ENCODE measurements at regions not wholly inside any gene's neighbourhood (a gene's known extent, or its start where the extent isn't known, plus 50 kb on each side); places are given as distances from the start of the nearest gene placed in this dataset.

DNA sequence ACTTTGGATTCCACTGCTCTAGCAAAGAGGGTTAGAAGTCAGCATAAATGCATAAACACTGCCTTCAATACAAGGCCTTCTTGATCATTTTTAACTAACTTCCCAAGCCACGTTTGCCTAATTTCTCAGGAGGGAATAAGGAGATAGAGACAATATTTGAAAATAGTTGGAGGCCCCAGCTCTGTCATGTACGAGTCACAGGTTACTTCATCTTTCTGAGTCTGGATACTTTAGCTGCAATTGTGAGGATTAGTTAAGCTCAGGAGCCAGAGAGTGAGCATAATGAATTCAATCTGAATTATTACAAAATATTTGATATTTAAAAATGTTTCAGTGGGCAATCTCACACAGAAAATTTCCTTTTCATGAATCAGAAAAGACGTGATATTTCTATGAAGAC is 298.9 kb downstream of the SHOX2 start:
- DNase-seq (ENCODE audit: low read depth): no peak

DNA sequence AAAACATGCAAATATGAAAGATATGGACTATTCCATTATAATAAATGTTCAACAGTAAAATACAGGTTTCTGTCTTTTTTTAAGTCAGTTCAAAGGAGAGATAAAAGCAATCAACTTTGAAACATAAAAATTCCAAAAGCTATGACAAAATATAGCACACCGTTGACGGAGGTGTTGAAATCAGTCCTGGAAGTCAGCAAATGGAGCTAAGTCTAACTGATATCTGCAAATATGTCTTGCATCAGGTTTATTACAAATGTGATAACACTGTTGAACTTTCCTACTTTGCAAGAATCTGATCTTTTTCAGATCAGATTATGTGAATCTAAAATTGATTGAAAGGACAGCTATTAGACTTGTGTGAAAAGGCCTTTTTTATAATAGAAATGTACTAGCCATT is 300.7 kb downstream of the SHOX2 start:
- no peak for DNase-seq (ENCODE audit: low read depth)

DNA sequence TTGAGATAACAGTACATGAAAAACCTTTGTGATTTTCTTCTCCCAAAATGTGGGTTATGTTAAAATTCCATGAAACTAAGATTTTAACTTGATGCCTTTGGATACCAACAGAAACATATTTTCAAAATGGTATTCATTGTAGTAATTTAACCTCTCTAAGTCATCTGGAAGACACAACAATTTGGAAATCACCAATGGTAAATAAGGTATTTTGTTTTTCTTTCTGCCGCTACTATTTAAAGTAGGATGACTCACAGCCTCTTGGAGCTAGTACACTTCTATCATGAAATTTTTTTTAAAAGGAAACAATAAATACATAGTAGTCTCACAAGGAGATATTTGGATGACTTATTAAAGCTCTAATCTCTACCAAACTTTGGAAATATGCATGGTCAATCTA is 291.6 kb upstream of the VEPH1 start:
- no peak for DNase-seq (ENCODE audit: low read depth)

DNA sequence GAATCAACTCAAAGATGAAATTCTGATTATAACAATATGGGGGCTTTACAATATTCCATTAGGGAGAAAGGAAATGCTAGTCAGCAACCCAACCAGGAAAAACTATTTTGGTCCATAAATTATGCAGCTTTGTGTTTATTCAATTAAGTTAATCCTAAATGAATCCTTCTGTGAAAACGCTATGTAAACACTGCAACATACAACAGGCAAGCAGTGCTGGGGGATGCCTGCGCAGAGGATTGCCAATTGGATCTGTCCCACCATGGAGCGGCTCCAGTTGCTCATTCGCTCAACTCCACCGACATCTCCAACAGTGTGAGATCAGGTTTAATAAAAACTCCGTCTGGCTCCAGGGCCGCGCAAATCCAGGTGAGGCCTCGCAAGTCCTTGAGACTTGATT is 290.5 kb upstream of the VEPH1 start:
- DNase-seq (ENCODE audit: low read depth): no peak

DNA sequence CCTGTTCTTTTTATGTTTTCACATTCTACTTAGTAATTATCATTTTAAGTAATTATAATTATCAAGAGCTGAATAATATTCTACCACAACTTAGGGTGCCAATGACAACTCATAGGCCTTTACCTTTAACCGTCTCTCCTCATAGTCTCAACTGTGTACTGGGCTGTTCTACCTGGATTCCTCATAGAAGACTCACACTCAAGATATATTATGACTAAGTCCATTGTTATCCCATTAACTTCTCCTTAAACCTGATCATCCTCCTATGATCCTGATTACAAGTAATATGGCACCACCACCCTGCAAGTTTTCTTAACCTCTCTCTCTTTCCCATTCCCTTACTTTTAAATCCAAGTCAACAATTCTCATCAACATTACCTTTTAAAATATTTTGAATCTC is 285.9 kb upstream of the VEPH1 start:
- no peak for DNase-seq (ENCODE audit: low read depth)

DNA sequence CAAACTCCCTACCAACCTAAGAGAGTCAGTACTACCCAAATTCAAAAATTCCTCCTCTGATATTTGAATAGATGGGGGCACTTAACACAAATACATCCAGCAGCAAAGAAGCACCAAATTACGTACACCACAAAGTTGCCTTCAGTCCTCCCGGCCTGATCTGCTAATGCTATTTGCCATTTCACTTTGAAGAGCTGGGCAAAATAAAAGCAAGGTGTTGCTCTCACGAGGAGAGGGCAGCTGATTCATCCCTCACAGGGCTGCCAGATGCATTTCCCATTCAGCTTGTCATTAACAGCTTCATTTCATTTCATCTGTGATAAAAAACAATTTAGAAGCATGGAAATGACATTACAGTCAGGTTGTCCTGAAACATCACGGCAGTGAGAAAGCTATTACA is 283.4 kb upstream of the VEPH1 start:
- DNase-seq (ENCODE audit: low read depth): no peak

DNA sequence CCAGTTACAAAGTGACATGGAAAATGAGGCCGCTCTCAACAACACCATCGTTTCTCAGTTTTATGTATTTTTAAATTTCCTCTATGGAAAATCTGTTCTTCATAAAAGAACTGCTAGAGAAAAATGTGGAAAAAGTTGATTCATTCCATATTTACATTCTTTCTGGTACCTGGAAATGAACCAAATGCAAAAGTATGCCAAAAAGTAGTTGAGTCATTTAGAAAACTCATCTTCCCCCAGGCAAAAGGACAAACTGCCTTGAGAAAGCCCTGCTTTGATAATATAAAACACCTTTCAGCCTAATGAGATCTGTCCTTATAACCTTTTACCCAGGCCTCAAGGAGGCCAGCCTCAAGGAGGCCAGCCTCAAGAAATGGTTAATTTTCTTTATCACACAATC is 283.0 kb upstream of the VEPH1 start:
- DNase-seq (ENCODE audit: low read depth): no peak

- no peak for DNase-seq (ENCODE audit: low read depth)
These were observed 282.0 kb upstream of the VEPH1 start for GRCh38 chr3:157785102-157785826.

- no peak for DNase-seq (ENCODE audit: low read depth)
These were observed 279.0 kb upstream of the VEPH1 start for GRCh38 chr3:157782236-157782635.

DNA sequence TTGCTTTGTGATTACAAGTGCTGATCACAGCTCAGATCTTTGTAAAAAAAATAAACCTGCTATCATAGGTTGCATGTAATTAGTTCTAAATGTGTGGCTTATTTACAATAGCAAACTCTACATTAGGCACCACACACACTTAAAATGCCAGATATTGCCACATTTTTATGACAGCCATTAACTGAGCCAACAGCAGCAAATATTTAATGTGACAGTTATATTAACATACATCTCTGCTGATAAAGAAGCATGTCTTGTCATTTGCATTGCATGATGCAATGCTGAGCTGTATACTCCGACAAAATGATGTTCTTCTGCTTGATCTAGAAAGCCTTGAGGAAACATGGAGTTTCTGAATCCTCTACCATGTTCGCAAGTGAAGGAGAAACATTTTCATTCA is 273.6 kb upstream of the VEPH1 start:
- DNase-seq (ENCODE audit: low read depth): no peak

DNA sequence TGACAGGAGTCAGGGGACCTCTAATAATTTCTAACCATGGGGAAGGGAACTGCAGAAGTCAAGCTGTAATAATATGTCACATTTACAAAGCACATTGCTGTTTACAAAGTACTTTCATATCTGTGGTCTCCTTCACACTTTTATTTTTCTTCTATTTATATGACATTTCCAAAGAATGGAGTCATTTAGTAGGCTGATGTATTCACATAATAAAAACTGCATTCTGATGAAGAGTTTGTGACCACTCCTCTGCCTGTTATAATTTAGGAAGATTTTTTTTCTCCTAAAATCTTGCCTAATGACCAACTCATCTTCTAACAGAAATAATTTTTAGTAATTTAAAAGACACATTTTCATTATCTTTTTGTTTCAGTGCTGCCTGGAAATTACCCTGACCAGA is 272.2 kb upstream of the VEPH1 start:
- DNase-seq (ENCODE audit: low read depth): no peak

GRCh38 chr3:157769378-157769777 is 266.2 kb upstream of the VEPH1 start:
- DNase-seq (ENCODE audit: low read depth): no peak

DNA sequence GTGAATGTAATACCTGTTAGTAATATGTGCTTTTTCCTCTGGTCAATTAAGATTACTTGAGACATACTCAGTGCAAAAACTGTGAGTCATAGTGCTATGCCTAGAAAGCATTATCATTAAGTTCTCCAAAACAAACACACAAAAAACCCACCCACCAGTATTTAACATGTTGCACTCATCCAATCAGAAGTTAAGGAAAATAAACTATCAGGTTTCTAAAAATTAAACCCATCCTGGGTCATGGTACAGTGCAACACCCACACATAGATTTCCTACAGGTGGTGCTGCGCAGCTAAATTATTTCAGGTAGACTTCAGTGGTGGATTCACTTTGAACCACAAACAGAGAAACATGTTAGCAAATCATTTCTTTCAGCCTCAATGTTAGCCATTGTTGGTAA is 264.4 kb upstream of the VEPH1 start:
- no peak for DNase-seq (ENCODE audit: low read depth)

- DNase-seq (ENCODE audit: low read depth): no peak
These were observed 260.4 kb upstream of the VEPH1 start for GRCh38 chr3:157763644-157764043.

GRCh38 chr3:157759311-157759710 is 256.1 kb upstream of the VEPH1 start:
- no peak for DNase-seq (ENCODE audit: low read depth)

DNA sequence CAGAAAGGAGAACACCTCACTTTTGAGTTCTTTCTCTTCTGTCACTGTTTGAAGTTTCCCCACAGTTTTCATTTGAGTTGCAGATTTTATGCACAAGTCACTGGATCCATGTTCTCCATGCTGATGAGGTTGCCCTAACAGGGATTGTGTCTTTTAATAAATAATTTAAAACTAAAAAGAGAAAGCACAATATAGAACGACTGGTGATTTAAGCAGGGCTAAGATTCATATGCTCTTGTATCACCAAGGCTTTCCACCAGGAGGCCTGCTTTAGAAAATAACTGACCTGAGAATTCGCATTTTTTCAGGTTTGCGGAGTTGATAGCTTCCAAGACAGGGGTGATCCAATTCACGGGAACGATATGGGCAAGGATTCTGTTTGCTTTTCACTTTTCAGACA is 252.0 kb upstream of the VEPH1 start:
- DNase-seq (ENCODE audit: low read depth): no peak

DNA sequence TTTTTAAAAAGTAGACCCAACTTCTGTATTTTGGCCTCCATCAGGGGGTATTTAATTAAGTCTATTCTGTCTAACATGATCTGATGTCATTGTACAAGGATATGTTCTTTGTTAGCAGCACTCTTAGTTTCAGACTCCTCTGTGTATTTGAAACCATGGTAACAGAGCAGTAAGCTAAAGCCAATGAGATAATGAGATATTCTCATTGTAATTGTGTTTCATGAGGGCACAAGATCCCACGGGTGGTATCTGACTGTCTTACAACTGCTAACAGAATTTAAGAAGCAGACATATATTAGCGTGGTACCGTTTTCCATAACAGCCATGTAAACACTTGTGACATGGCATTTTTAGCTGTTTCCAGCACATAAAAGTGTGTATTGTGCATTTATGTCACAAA is 251.2 kb upstream of the VEPH1 start:
- DNase-seq (ENCODE audit: low read depth): no peak

- DNase-seq (ENCODE audit: low read depth): no peak
These were observed 250.5 kb upstream of the VEPH1 start for GRCh38 chr3:157753787-157754136.

- no peak for DNase-seq (ENCODE audit: low read depth)
These were observed 250.0 kb upstream of the VEPH1 start for GRCh38 chr3:157752956-157753786.

- no peak for DNase-seq (ENCODE audit: low read depth)
These were observed 249.3 kb upstream of the VEPH1 start for GRCh38 chr3:157752554-157752953.

GRCh38 chr3:157751386-157751785 is 248.2 kb upstream of the VEPH1 start:
- DNase-seq (ENCODE audit: low read depth): no peak

- no peak for DNase-seq (ENCODE audit: low read depth)
These were observed 243.2 kb upstream of the VEPH1 start for GRCh38 chr3:157746391-157746790.

GRCh38 chr3:157741607-157742006 is 238.4 kb upstream of the VEPH1 start:
- no peak for DNase-seq (ENCODE audit: low read depth)

DNA sequence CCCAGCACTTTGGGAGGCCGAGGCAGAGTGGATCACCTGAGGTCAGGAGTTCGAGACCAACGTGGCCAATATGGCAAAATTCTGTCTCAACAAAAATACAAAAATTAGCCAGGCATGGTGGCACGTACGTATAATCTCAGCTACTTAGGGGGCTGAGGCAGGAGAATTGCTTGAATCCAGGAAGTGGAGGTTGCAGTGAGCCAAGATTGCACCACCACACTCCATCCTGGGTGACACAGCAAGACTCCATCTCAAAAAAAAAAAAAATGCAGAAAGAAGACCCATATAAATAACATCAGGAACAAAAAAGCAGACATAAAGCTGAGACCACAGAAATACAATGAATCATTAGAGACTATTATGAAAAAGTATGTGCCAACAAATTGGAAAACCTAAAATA is 235.2 kb upstream of the VEPH1 start:
- DNase-seq (ENCODE audit: low read depth): no peak
